Esophagus muscularis mucosa (tissue), 4 donors: ENCODE measurements at regions not wholly inside any gene's neighbourhood (a gene's known extent, or its start where the extent isn't known, plus 50 kb on each side); places are given as distances from the start of the nearest gene placed in this dataset.

ENCODE experiments used
- EP300 ChIP-seq: sonication (generic); formaldehyde crosslinking; IDR thresholded peaks from one replicate; pipeline ENCODE4 v1.6.1; 2017; ENCODE audit warnings: antibody characterized with exemption
- POLR2A ChIP-seq: fragments of 450-650 bp; IDR thresholded peaks from one replicate; pipeline ENCODE4 v1.6.1; 2017; ENCODE audit warnings: antibody characterized with exemption, moderate library complexity, mild to moderate bottlenecking, low read depth
- TF ChIP-seq, protein P1 (sequence below), 3 experiments: fragments of 200-600 bp in 2 of 3; fragments of 450-650 bp in 1 of 3; sonication (generic) in 2 of 3; IDR thresholded peaks; one replicate each; pipeline ENCODE4 v1.5.1; 2017 to 2019; ENCODE audit warnings: antibody characterized with exemption in 3 of 3, mild to moderate bottlenecking in 2 of 3, moderate library complexity in 1 of 3

GRCh38 chr20:59448851-59449444 lies 148.5 kb downstream of the EDN3 start:
- TF ChIP-seq, protein P1, sequence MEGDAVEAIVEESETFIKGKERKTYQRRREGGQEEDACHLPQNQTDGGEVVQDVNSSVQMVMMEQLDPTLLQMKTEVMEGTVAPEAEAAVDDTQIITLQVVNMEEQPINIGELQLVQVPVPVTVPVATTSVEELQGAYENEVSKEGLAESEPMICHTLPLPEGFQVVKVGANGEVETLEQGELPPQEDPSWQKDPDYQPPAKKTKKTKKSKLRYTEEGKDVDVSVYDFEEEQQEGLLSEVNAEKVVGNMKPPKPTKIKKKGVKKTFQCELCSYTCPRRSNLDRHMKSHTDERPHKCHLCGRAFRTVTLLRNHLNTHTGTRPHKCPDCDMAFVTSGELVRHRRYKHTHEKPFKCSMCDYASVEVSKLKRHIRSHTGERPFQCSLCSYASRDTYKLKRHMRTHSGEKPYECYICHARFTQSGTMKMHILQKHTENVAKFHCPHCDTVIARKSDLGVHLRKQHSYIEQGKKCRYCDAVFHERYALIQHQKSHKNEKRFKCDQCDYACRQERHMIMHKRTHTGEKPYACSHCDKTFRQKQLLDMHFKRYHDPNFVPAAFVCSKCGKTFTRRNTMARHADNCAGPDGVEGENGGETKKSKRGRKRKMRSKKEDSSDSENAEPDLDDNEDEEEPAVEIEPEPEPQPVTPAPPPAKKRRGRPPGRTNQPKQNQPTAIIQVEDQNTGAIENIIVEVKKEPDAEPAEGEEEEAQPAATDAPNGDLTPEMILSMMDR (IDR thresholded peaks at IDR 0.05), result no peak
- TF ChIP-seq POLR2A, result no peak
- no peak for TF ChIP-seq EP300
